HEK293 (cell line): ENCODE measurements at regions not wholly inside any gene's neighbourhood (a gene's known extent, or its start where the extent isn't known, plus 50 kb on each side); places are given as distances from the start of the nearest gene placed in this dataset.

Source experiments
- CTCF ChIP-seq: fragments of 450-650 bp; formaldehyde crosslinking; IDR thresholded peaks from 2 replicates; pipeline ENCODE4 v1.5.1; 2016; ENCODE audit warnings: missing biosample characterization, missing genetic modification characterization
- ZNF639 ChIP-seq: fragments of 450-650 bp; formaldehyde crosslinking; IDR thresholded peaks from 2 replicates; pipeline ENCODE4 v1.5.1; 2016; ENCODE audit warnings: missing biosample characterization, missing genetic modification characterization
- ZSCAN30 ChIP-seq: fragments of 450-650 bp; IDR thresholded peaks from 2 replicates; pipeline ENCODE4 v1.5.1; 2018; ENCODE audit warnings: missing biosample characterization, mild to moderate bottlenecking, missing genetic modification characterization, moderate library complexity

- no peak for TF ChIP-seq ZSCAN30 (tag by site-specific recombination)
- TF ChIP-seq ZNF639 (tag by site-specific recombination) = no peak
- TF ChIP-seq CTCF (tag by site-specific recombination) = no peak
These were observed 2118.9 kb downstream of the MAT2B start for GRCh38 chr5:165624166-165624946.
